ENCODE measurements at regions not wholly inside any gene's neighbourhood (a gene's known extent, or its start where the extent isn't known, plus 50 kb on each side); places are given as distances from the start of the nearest gene placed in this dataset.

DNA sequence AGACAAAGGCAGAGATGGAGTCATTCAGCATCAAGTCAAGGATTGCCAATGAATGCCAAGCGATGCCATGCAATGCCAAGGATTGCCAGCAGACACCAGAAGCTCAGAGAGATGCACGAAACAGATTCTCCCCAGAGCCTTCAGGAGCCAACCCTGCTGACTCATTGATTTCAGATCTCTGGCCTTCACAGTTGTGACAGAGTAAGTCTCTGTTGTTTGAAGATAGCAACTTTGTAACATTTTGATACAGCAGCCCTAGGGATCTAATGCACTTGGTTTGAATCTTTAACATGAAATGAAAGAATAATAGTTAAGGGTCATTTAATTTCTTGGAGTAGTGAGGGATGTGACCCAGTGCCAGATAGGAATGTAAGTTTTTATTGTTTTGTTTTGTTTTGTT is 287.4 kb upstream of the RUNX1 start:
- H2AFZ ChIP-seq (ENCODE audit: low read depth): no peak overlapping the region
- no peak for DNase-seq
- H3K79me2 ChIP-seq (ENCODE audit: insufficient read depth): no peaks in the 10 kb centered on the region
- H3K27me3 ChIP-seq (ENCODE audit: insufficient read depth): no peaks in the 10 kb centered on the region
- H3K27ac ChIP-seq (ENCODE audit: low read depth in 2 of 2, low read length in 1 of 2): no peak overlapping the region
- no peaks in the 10 kb centered on the region for H4K20me1 ChIP-seq (ENCODE audit: insufficient read depth)
- no peaks in the 10 kb centered on the region for H3K9me2 ChIP-seq
- 88% methylated on average over 2 of the region's 2 CpGs for WGBS (ENCODE audit: low lambda C conversion rate)
- CTCF ChIA-PET: no interaction called here
- POLR2A ChIA-PET: no interaction called here
- no peaks in the 10 kb centered on the region for H3F3A ChIP-seq (replicated peaks; ENCODE audit: insufficient read depth)
- H3K9me3 ChIP-seq: no peaks in the 10 kb centered on the region
- H3K4me3 ChIP-seq (ENCODE audit: low read depth in 2 of 2, low read length in 1 of 2): no peak overlapping the region
- H3K4me2 ChIP-seq: no peak overlapping the region
- H3K36me3 ChIP-seq (replicated peaks in 1 of 2; ENCODE audit: control insufficient read depth in 1 of 2, insufficient read depth in 2 of 2, low read length in 1 of 2): no peaks in the 10 kb centered on the region
- H3K9ac ChIP-seq: no peak overlapping the region
- no peaks in the 10 kb centered on the region; a peak in 1 of 4 replicates for H3K4me1 ChIP-seq (ENCODE audit: control insufficient read depth in 1 of 2, insufficient read depth in 2 of 2, low read depth in 1 of 2, low read length in 1 of 2)
- TF ChIP-seq MXI1 (IDR thresholded peaks at IDR 0.05; ENCODE audit: low read depth, low read length) (no peak), NFIC (IDR thresholded peaks at IDR 0.05; ENCODE audit: borderline replicate concordance) (no peak), CHD2 (IDR thresholded peaks at IDR 0.05; ENCODE audit: low read length, partially characterized antibody) (no peak), EP300 (IDR thresholded peaks at IDR 0.05; ENCODE audit: borderline replicate concordance in 1 of 2, low read depth in 1 of 2, low read length in 1 of 2) (no peak), RXRA (IDR thresholded peaks at IDR 0.05; ENCODE audit: borderline replicate concordance, low read depth) (no peak), GABPA (IDR thresholded peaks at IDR 0.05; ENCODE audit: low read depth) (no peak)
- TF ChIP-seq, protein P1, sequence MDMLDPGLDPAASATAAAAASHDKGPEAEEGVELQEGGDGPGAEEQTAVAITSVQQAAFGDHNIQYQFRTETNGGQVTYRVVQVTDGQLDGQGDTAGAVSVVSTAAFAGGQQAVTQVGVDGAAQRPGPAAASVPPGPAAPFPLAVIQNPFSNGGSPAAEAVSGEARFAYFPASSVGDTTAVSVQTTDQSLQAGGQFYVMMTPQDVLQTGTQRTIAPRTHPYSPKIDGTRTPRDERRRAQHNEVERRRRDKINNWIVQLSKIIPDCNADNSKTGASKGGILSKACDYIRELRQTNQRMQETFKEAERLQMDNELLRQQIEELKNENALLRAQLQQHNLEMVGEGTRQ (IDR thresholded peaks at IDR 0.05; ENCODE audit: borderline replicate concordance, low read depth, low read length): no peak
- TF ChIP-seq, protein P2, sequence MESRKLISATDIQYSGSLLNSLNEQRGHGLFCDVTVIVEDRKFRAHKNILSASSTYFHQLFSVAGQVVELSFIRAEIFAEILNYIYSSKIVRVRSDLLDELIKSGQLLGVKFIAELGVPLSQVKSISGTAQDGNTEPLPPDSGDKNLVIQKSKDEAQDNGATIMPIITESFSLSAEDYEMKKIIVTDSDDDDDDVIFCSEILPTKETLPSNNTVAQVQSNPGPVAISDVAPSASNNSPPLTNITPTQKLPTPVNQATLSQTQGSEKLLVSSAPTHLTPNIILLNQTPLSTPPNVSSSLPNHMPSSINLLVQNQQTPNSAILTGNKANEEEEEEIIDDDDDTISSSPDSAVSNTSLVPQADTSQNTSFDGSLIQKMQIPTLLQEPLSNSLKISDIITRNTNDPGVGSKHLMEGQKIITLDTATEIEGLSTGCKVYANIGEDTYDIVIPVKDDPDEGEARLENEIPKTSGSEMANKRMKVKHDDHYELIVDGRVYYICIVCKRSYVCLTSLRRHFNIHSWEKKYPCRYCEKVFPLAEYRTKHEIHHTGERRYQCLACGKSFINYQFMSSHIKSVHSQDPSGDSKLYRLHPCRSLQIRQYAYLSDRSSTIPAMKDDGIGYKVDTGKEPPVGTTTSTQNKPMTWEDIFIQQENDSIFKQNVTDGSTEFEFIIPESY (IDR thresholded peaks at IDR 0.05; ENCODE audit: borderline replicate concordance, low read depth): no peak
- TF ChIP-seq, protein P3, sequence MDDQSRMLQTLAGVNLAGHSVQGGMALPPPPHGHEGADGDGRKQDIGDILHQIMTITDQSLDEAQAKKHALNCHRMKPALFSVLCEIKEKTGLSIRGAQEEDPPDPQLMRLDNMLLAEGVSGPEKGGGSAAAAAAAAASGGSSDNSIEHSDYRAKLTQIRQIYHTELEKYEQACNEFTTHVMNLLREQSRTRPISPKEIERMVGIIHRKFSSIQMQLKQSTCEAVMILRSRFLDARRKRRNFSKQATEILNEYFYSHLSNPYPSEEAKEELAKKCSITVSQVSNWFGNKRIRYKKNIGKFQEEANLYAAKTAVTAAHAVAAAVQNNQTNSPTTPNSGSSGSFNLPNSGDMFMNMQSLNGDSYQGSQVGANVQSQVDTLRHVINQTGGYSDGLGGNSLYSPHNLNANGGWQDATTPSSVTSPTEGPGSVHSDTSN (IDR thresholded peaks at IDR 0.05): no peak

DNA sequence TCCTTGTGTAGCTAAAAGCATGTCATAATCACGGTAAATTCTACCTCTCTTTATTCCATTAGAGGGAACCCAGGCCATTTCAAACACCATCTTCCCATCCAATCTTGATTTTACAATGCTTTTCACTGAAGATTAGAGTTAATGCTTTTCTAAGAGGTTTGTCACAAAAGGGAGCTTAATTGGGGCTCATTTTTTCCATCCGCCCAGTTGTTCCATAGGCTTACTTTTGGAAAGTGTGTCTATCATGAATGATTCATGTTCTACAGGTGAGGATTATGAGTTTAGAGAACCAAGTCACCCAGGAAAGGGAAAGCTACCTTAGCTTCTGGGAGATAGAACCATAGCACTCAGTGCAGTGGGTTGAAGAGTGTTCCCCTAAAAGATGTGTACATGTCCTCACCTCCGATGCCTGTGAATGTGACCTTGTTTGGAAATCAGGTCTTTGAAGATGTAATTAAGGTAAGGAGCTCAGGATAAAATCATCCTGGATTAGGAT is 286.9 kb upstream of the RUNX1 start:
- Histone ChIP-seq H4K20me1 (ENCODE audit: insufficient read depth) (no peaks in the 10 kb centered on the region), H3K4me3 (ENCODE audit: low read depth in 2 of 2, low read length in 1 of 2) (no peak overlapping the region), H3K27ac (ENCODE audit: low read depth in 2 of 2, low read length in 1 of 2) (no peak overlapping the region), H3K79me2 (ENCODE audit: insufficient read depth) (no peaks in the 10 kb centered on the region), H3K9me2 (no peaks in the 10 kb centered on the region), H3K9me3 (no peaks in the 10 kb centered on the region), H3K4me2 (no peak overlapping the region), H3K36me3 (replicated peaks in 1 of 2; ENCODE audit: control insufficient read depth in 1 of 2, insufficient read depth in 2 of 2, low read length in 1 of 2) (no peaks in the 10 kb centered on the region), H3F3A (replicated peaks; ENCODE audit: insufficient read depth) (no peaks in the 10 kb centered on the region), H3K9ac (no peak overlapping the region), H3K27me3 (ENCODE audit: insufficient read depth) (no peaks in the 10 kb centered on the region), H3K4me1 (ENCODE audit: control insufficient read depth in 1 of 2, insufficient read depth in 2 of 2, low read depth in 1 of 2, low read length in 1 of 2) (no peaks in the 10 kb centered on the region; a peak in 1 of 4 replicates), H2AFZ (ENCODE audit: low read depth) (no peak overlapping the region)
- no peak for DNase-seq
- TF ChIP-seq, protein P1 (IDR thresholded peaks at IDR 0.05; ENCODE audit: borderline replicate concordance, low read depth, low read length): no peak
- TF ChIP-seq SMC3 (IDR thresholded peaks at IDR 0.05; ENCODE audit: low read depth, low read length) (no peak), RCOR1 (IDR thresholded peaks at IDR 0.05; ENCODE audit: low read length) (no peak), POLR2AphosphoS5 (IDR thresholded peaks at IDR 0.05; ENCODE audit: low read depth, low read length) (no peak)
- TF ChIP-seq, protein P4, sequence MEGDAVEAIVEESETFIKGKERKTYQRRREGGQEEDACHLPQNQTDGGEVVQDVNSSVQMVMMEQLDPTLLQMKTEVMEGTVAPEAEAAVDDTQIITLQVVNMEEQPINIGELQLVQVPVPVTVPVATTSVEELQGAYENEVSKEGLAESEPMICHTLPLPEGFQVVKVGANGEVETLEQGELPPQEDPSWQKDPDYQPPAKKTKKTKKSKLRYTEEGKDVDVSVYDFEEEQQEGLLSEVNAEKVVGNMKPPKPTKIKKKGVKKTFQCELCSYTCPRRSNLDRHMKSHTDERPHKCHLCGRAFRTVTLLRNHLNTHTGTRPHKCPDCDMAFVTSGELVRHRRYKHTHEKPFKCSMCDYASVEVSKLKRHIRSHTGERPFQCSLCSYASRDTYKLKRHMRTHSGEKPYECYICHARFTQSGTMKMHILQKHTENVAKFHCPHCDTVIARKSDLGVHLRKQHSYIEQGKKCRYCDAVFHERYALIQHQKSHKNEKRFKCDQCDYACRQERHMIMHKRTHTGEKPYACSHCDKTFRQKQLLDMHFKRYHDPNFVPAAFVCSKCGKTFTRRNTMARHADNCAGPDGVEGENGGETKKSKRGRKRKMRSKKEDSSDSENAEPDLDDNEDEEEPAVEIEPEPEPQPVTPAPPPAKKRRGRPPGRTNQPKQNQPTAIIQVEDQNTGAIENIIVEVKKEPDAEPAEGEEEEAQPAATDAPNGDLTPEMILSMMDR (IDR thresholded peaks at IDR 0.05): no peak
- 84% methylated on average over 3 of the region's 3 CpGs for WGBS (ENCODE audit: low lambda C conversion rate)
- ChIA-PET CTCF (interaction anchor here (0.7 kb wide), 1 partner anchor 43 kb away, joined by 3 read pairs; no protein-coding TSS in a partner anchor), POLR2A (no interaction called here)

Data from SK-N-SH (cell line).